K562 (cell line): ENCODE measurements at regions not wholly inside any gene's neighbourhood (a gene's known extent, or its start where the extent isn't known, plus 50 kb on each side); places are given as distances from the start of the nearest gene placed in this dataset.

Source experiments
- ARHGAP35 ChIP-seq: fragments of 450-650 bp; IDR thresholded peaks from 2 replicates; pipeline ENCODE4 v1.6.1; 2018; ENCODE audit not compliant: partially characterized antibody
- CTCF ChIP-seq, 3 experiments: IDR thresholded peaks in 2 of 3; conservative IDR thresholded peaks in 1 of 3; 2 replicates each; pipeline ENCODE4 v1.5.1; 2011 to 2012; ENCODE audit warnings: low read length in 3 of 3, mild to moderate bottlenecking in 3 of 3, control low read depth in 2 of 3, improper control_type of control experiment in 1 of 3, inconsistent platforms in 1 of 3, low read depth in 1 of 3, mixed read lengths in 1 of 3, moderate library complexity in 1 of 3; ENCODE audit not compliant: insufficient read depth in 2 of 3
- ELF1 ChIP-seq: fragments of 200-800 bp; sonication (Bioruptor generic); IDR thresholded peaks from 2 replicates; pipeline ENCODE4 v1.6.1; 2016; ENCODE audit warnings: missing genetic modification characterization, missing compliant biosample characterization
- HDAC8 ChIP-seq: fragments of 450-650 bp; IDR thresholded peaks from 2 replicates; pipeline ENCODE4 v1.6.1; 2016; ENCODE audit warnings: mild to moderate bottlenecking, missing genetic modification characterization, moderate library complexity, missing compliant biosample characterization
- RAD21 ChIP-seq, 2 experiments: fragments of 250-450 bp in 1 of 2; fragments of 450-650 bp in 1 of 2; sonication (Bioruptor Pico) in 1 of 2; formaldehyde crosslinking in 1 of 2; IDR thresholded peaks in 1 of 2; conservative IDR thresholded peaks in 1 of 2; 2 replicates each; pipeline versions ENCODE4 v1.4.0 to v1.8.0; 2020 to 2022; ENCODE audit warnings: mild to moderate bottlenecking in 2 of 2, moderate library complexity in 1 of 2
- SMC3 ChIP-seq: conservative IDR thresholded peaks from 2 replicates; pipeline ENCODE4 v1.6.1; 2011; ENCODE audit warnings: low read depth, low read length, improper control_type of control experiment; ENCODE audit not compliant: insufficient read depth
- TF ChIP-seq, protein P1 (sequence below), 2 experiments: fragments of 150-350 bp in 1 of 2; IDR thresholded peaks; 2 replicates each; pipeline ENCODE4 v1.6.1; 2012 to 2016; ENCODE audit warnings: low read depth in 2 of 2, low read length in 2 of 2, mild to moderate bottlenecking in 1 of 2, moderate library complexity in 1 of 2

- TF ChIP-seq, protein P1, sequence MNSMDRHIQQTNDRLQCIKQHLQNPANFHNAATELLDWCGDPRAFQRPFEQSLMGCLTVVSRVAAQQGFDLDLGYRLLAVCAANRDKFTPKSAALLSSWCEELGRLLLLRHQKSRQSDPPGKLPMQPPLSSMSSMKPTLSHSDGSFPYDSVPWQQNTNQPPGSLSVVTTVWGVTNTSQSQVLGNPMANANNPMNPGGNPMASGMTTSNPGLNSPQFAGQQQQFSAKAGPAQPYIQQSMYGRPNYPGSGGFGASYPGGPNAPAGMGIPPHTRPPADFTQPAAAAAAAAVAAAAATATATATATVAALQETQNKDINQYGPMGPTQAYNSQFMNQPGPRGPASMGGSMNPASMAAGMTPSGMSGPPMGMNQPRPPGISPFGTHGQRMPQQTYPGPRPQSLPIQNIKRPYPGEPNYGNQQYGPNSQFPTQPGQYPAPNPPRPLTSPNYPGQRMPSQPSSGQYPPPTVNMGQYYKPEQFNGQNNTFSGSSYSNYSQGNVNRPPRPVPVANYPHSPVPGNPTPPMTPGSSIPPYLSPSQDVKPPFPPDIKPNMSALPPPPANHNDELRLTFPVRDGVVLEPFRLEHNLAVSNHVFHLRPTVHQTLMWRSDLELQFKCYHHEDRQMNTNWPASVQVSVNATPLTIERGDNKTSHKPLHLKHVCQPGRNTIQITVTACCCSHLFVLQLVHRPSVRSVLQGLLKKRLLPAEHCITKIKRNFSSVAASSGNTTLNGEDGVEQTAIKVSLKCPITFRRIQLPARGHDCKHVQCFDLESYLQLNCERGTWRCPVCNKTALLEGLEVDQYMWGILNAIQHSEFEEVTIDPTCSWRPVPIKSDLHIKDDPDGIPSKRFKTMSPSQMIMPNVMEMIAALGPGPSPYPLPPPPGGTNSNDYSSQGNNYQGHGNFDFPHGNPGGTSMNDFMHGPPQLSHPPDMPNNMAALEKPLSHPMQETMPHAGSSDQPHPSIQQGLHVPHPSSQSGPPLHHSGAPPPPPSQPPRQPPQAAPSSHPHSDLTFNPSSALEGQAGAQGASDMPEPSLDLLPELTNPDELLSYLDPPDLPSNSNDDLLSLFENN (IDR thresholded peaks at IDR 0.05; ENCODE audit: low read depth in 2 of 2, low read length in 2 of 2): no peak
- TF ChIP-seq ELF1 (tag) (0 out of 2 replicates have a peak, but pooled peaks have one; percentile 5), SMC3 (peak; percentile 53), HDAC8 (no peak), CTCF (IDR thresholded peaks at IDR 0.05 in 2 of 3, conservative IDR thresholded peaks at IDR 0.05 in 1 of 3; ENCODE audit: insufficient read depth in 2 of 3, low read depth in 1 of 3, low read length in 3 of 3) (peak; percentile 71 to 87 (median 81)), RAD21 (CRISPR knock-in tag; conservative IDR thresholded peaks at IDR 0.05 in 1 of 2, IDR thresholded peaks at IDR 0.05 in 1 of 2) (peak in 1 of 2 experiments; percentile 54; a peak in 3 of 4 replicates), ARHGAP35 (no peak)
These were observed 53.0 kb upstream of the ATP12A start (continued) for GRCh38 chr13:24627090-24627714.
